DOHH2 (cell line): ENCODE measurements at regions not wholly inside any gene's neighbourhood (a gene's known extent, or its start where the extent isn't known, plus 50 kb on each side); places are given as distances from the start of the nearest gene placed in this dataset.

Experiments
- H3F3A ChIP-seq: fragments of 200-600 bp; sonication (generic), shearing (Covaris generic); 2 replicates; pipeline ENCODE4 v1.6.0; 2016; ENCODE audit warnings: antibody characterized with exemption, mild to moderate bottlenecking; ENCODE audit not compliant: control insufficient read depth, insufficient read depth
- H3K27ac ChIP-seq: fragments of 200-600 bp; sonication (generic); 2 replicates; pipeline ENCODE4 v1.5.1; 2014; ENCODE audit warnings: low read depth, mild to moderate bottlenecking, low read length, moderate library complexity
- H3K27me3 ChIP-seq: fragments of 200-600 bp; sonication (generic); 2 replicates; pipeline ENCODE4 v1.6.1; 2014; ENCODE audit warnings: mild to moderate bottlenecking, low read length, mixed read lengths; ENCODE audit not compliant: control insufficient read depth
- H3K36me3 ChIP-seq: fragments of 200-600 bp; sonication (generic); 2 replicates; pipeline ENCODE4 v1.6.1; 2014; ENCODE audit warnings: mild to moderate bottlenecking, low read length, moderate library complexity, mixed read lengths; ENCODE audit not compliant: control insufficient read depth
- H3K4me1 ChIP-seq: fragments of 200-600 bp; sonication (generic); 2 replicates; pipeline ENCODE4 v1.6.1; 2014; ENCODE audit warnings: mild to moderate bottlenecking, low read length, mixed read lengths; ENCODE audit not compliant: control insufficient read depth
- H3K4me2 ChIP-seq: fragments of 200-600 bp; sonication (generic); 2 replicates; pipeline ENCODE4 v1.6.0; 2014; ENCODE audit warnings: mild to moderate bottlenecking, low read length, moderate library complexity
- H3K4me3 ChIP-seq: fragments of 200-600 bp; sonication (generic); 2 replicates; pipeline ENCODE4 v1.5.1; 2014; ENCODE audit warnings: mild to moderate bottlenecking, low read length, mixed read lengths
- H3K79me2 ChIP-seq: fragments of 200-600 bp; sonication (generic); 2 replicates; pipeline ENCODE4 v1.6.1; 2014; ENCODE audit warnings: mild to moderate bottlenecking, low read length, mixed read lengths; ENCODE audit not compliant: control insufficient read depth
- H3K9me2 ChIP-seq: fragments of 200-600 bp; sonication (generic); replicated peaks from 2 replicates; pipeline ENCODE4 v1.6.1; 2014; ENCODE audit warnings: mild to moderate bottlenecking, low read length, mixed read lengths; ENCODE audit not compliant: control insufficient read depth
- H3K9me3 ChIP-seq: fragments of 200-600 bp; sonication (generic); 2 replicates; pipeline ENCODE4 v1.6.1; 2014; ENCODE audit warnings: antibody characterized with exemption, low read length, mixed read lengths; ENCODE audit not compliant: control insufficient read depth, insufficient read depth
- H4K20me1 ChIP-seq: fragments of 200-600 bp; sonication (generic); 2 replicates; pipeline ENCODE4 v1.6.0; 2014; ENCODE audit warnings: low read depth, mild to moderate bottlenecking, antibody characterized with exemption, low read length, moderate library complexity; ENCODE audit not compliant: control insufficient read depth, insufficient read depth
- EZH2phosphoT487 ChIP-seq: fragments of 200-600 bp; sonication (generic); IDR thresholded peaks from 2 replicates; pipeline ENCODE4 v1.6.1; 2017; ENCODE audit warnings: borderline replicate concordance, mild to moderate bottlenecking, antibody characterized with exemption, low read length, moderate library complexity, mixed read lengths
- TF ChIP-seq, protein P1 (sequence below): fragments of 200-600 bp; sonication (generic); IDR thresholded peaks from one replicate; pipeline ENCODE4 v1.5.1; 2014; ENCODE audit warnings: antibody characterized with exemption, mild to moderate bottlenecking, low read depth, low read length; ENCODE audit not compliant: poor library complexity, severe bottlenecking

DNA sequence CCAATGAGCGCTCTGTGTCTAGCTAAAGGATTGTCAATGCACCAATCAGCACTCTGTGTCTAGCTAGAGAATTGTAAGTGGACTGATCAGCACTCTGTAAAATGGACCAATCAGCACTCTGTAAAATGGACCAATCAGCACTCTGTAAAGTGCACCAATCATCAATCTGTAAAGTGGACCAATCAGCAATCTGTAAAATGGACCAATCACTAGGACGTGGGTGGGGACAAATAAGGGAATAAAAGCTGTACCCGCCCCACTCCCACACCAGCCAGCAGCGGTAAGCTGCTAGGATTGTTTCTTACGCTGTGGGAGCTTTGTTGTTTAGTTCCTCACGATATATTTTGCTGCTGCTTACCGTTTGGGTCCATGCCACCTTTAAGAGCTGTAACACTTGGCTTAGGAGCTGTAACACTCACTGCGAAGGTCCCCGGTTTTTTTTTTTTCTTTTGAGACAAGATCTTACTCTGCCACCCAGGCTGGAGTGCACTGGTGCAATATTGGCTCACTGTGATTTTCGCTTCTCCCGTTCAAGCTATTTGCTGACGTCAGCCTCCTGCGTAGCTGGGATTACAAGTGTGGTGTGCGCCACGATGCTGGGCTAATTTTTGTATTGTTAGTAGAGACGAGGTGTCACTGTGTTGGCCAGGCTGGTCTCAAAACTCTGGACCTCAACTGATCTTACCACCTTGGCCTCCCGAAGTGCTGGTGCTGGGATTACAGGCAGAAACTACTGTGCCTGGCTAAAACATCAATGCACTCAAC lies 184.8 kb downstream of the PTPN20 start:
- TF ChIP-seq, protein P1, sequence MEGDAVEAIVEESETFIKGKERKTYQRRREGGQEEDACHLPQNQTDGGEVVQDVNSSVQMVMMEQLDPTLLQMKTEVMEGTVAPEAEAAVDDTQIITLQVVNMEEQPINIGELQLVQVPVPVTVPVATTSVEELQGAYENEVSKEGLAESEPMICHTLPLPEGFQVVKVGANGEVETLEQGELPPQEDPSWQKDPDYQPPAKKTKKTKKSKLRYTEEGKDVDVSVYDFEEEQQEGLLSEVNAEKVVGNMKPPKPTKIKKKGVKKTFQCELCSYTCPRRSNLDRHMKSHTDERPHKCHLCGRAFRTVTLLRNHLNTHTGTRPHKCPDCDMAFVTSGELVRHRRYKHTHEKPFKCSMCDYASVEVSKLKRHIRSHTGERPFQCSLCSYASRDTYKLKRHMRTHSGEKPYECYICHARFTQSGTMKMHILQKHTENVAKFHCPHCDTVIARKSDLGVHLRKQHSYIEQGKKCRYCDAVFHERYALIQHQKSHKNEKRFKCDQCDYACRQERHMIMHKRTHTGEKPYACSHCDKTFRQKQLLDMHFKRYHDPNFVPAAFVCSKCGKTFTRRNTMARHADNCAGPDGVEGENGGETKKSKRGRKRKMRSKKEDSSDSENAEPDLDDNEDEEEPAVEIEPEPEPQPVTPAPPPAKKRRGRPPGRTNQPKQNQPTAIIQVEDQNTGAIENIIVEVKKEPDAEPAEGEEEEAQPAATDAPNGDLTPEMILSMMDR, result no peak
- no peaks in the 10 kb centered on the region for H3K27me3 ChIP-seq
- no peaks in the 10 kb centered on the region for H4K20me1 ChIP-seq
- no peaks in the 10 kb centered on the region for H3F3A ChIP-seq
- no peaks in the 10 kb centered on the region for H3K9me2 ChIP-seq
- peaks cover 3% of the 10 kb centered on the region; the same call in 1 of the 2 replicates for H3K9me3 ChIP-seq
- no peaks in the 10 kb centered on the region for H3K36me3 ChIP-seq
- H3K27ac ChIP-seq, result no peak overlapping the region
- H3K4me2 ChIP-seq, result no peak overlapping the region
- H3K4me3 ChIP-seq, result no peak overlapping the region
- H3K4me1 ChIP-seq, result no peaks in the 10 kb centered on the region
- no peaks in the 10 kb centered on the region for H3K79me2 ChIP-seq

DNA sequence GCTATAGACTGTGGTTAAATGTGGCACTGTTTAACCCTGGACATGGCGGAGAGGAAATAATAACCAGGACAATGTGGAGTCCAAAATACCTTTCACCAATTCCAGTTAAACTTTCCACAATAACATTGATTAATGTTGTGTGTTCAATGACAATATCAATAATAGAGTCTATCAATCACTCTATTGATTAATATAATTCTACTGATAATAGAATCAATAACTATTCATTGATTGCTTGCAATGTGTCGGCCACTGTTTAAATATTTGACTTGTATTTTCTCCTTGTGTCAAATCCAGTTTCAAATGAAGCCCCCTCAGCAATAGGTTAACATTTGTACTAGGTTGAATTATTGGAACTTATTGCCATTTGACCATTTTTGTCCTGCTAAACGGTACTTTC lies 187.0 kb downstream of the PTPN20 start:
- no peaks in the 10 kb centered on the region for H4K20me1 ChIP-seq
- H3K4me1 ChIP-seq, result no peaks in the 10 kb centered on the region
- H3K9me3 ChIP-seq, result peaks cover 3% of the 10 kb centered on the region; the same call in 1 of the 2 replicates
- H3F3A ChIP-seq, result no peaks in the 10 kb centered on the region
- H3K27ac ChIP-seq, result no peak overlapping the region
- no peaks in the 10 kb centered on the region for H3K9me2 ChIP-seq
- H3K4me3 ChIP-seq, result no peak overlapping the region
- TF ChIP-seq, protein P1, result no peak
- no peak for TF ChIP-seq EZH2phosphoT487
- H3K79me2 ChIP-seq, result no peaks in the 10 kb centered on the region
- H3K27me3 ChIP-seq, result no peaks in the 10 kb centered on the region
- H3K4me2 ChIP-seq, result no peak overlapping the region
- H3K36me3 ChIP-seq, result no peaks in the 10 kb centered on the region

DNA sequence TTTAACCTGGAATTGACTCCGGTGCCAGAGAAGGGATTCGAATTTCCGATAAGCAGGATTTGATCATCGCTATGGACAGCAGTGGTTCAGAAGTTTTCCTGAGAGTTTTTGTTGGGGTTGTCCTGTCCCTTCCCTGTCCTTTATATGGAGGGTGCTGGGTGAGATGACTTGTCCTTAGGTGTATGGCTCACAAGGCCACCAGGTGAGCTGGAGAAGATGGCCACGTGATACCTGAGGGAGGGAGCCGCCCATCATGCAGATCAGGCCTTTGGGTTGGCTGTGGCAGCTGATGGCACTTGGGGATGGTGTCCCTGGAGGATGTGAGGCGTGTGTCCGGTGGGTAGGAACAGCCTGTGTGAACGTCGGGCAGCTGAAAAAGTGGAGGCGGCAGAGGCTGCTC lies 187.7 kb downstream of the PTPN20 start:
- H3K4me3 ChIP-seq, result no peak overlapping the region
- H3K4me2 ChIP-seq, result no peak overlapping the region
- no peak for TF ChIP-seq EZH2phosphoT487
- no peaks in the 10 kb centered on the region for H4K20me1 ChIP-seq
- H3K9me2 ChIP-seq, result no peaks in the 10 kb centered on the region
- no peaks in the 10 kb centered on the region for H3K27me3 ChIP-seq
- H3K27ac ChIP-seq, result no peak overlapping the region
- no peaks in the 10 kb centered on the region for H3K4me1 ChIP-seq
- H3K9me3 ChIP-seq, result peaks cover 3% of the 10 kb centered on the region; the same call in 1 of the 2 replicates
- no peaks in the 10 kb centered on the region for H3K79me2 ChIP-seq
- no peaks in the 10 kb centered on the region for H3F3A ChIP-seq
- H3K36me3 ChIP-seq, result no peaks in the 10 kb centered on the region

DNA sequence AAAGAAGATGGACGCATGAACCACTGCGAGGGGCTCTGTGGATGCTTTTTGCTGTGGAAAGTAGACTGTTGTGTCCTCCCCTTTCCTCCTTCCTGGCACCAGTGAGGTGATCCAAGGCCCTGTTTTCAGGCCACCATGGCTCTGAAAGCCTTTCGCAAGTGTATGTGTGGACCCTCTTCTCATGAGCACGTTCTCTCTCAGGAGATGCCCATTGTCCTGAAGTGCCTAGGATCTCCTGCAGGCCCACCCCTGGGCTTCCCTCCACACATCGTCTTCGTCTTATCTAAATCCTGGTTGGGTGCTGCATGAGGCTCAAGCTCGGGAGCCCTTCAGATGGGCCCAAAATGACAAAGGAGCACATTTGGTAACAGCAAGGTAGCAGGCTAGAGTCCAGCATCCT lies 188.2 kb downstream of the PTPN20 start:
- Histone ChIP-seq H3K36me3 (no peaks in the 10 kb centered on the region), H3K27ac (no peak overlapping the region), H3F3A (no peaks in the 10 kb centered on the region), H3K9me3 (peaks cover 3% of the 10 kb centered on the region; the same call in 1 of the 2 replicates), H3K4me2 (no peak overlapping the region), H3K9me2 (no peaks in the 10 kb centered on the region), H4K20me1 (no peaks in the 10 kb centered on the region), H3K4me3 (no peak overlapping the region), H3K79me2 (no peaks in the 10 kb centered on the region), H3K4me1 (no peaks in the 10 kb centered on the region), H3K27me3 (no peaks in the 10 kb centered on the region)
- TF ChIP-seq, protein P1, result no peak
- TF ChIP-seq EZH2phosphoT487, result no peak
